HG03135 (cell line): ENCODE measurements at regions not wholly inside any gene's neighbourhood (a gene's known extent, or its start where the extent isn't known, plus 50 kb on each side); places are given as distances from the start of the nearest gene placed in this dataset.
"Not testable (repeated sequence)": the region's sequence is repeated elsewhere in the genome, so short reads cannot be mapped to it uniquely, and the experiment has no call there.

ENCODE experiments used
- ATAC-seq: cut with Tn5 transposase; IDR thresholded peaks from one replicate; pipeline ENCODE4 v1.9.1; 2021; ENCODE audit warnings: mild to moderate bottlenecking, moderate library complexity; ENCODE audit not compliant: unreplicated experiment

- not testable (repeated sequence) for ATAC-seq
Observed at GRCh38 chr15:83335542-83335941, 51.1 kb upstream of the BNC1 start.

- ATAC-seq: no peak
Observed at GRCh38 chr15:83339396-83339795, 54.9 kb upstream of the BNC1 start.

- no peak for ATAC-seq
Observed at GRCh38 chr15:83340087-83340486, 55.6 kb upstream of the BNC1 start.

GRCh38 chr15:83346342-83346741 lies 61.9 kb upstream of the BNC1 start:
- no peak for ATAC-seq

GRCh38 chr15:83352119-83352518 lies 67.7 kb upstream of the BNC1 start:
- ATAC-seq: no peak

- ATAC-seq: no peak
Observed at GRCh38 chr15:83356501-83357399, 72.3 kb upstream of the BNC1 start.

- no peak for ATAC-seq
Observed at GRCh38 chr15:83358972-83359564, 74.6 kb upstream of the BNC1 start.

GRCh38 chr15:83362706-83363105 lies 78.2 kb upstream of the BNC1 start:
- ATAC-seq: no peak

GRCh38 chr15:83364501-83364900 lies 80.0 kb upstream of the BNC1 start:
- no peak for ATAC-seq

GRCh38 chr15:83365370-83365938 lies 81.0 kb upstream of the BNC1 start:
- ATAC-seq: no peak

GRCh38 chr15:83372434-83372891 lies 74.7 kb upstream of the SH3GL3 start:
- ATAC-seq: no peak

- ATAC-seq: no peak
Observed at GRCh38 chr15:83378921-83379578, 68.1 kb upstream of the SH3GL3 start.

GRCh38 chr15:83379579-83379959 lies 67.6 kb upstream of the SH3GL3 start:
- no peak for ATAC-seq

- ATAC-seq: no peak
Observed at GRCh38 chr15:83380059-83380458, 67.1 kb upstream of the SH3GL3 start.

GRCh38 chr15:83380682-83381081 lies 66.5 kb upstream of the SH3GL3 start:
- ATAC-seq: peak; percentile 78

- ATAC-seq: not testable (repeated sequence)
Observed at GRCh38 chr15:83383608-83384139, 63.5 kb upstream of the SH3GL3 start.

GRCh38 chr15:83396101-83396500 lies 51.0 kb upstream of the SH3GL3 start:
- ATAC-seq: no peak
